ENCODE measurements at regions not wholly inside any gene's neighbourhood (a gene's known extent, or its start where the extent isn't known, plus 50 kb on each side); places are given as distances from the start of the nearest gene placed in this dataset.

DNA sequence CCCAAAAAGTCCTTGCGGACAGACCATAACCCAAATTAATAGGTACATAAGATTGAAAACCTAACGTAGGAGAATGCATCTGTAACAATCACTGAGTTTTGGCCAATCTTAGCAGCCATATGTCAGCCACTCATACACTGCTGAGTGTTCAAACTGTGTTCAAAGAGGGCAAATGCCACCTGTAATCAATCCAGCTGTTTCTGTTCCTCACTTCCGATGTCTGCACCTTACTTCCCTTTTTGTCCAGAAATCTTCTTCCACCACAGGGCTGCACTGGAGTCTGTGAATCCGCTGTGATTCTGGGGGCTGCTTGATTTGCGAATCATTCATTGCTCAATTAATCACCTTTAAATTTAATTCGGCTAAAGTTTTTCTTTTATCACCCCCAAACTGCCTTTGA is 263.9 kb downstream of the ICE1 start:
- no peak for DNase-seq (ENCODE audit: low read depth)

DNA sequence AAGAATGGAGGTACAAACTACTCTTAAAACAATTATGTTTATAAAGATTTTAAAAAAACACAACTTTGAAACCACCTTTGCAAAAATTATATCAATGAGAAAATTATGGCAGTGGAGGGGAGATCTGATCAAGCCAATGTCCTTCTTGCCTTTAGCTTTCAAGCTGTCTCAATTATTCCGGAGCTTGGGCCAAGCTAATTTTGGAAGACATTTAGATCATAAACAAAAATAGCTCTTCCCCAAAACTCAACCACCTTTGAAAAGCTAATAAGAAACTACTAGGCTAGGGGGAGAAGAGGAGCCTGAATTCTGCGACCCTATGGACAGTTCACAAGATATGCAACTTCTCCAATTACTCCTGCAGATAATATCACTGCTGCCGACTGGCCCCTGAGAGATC is 263.3 kb downstream of the ICE1 start:
- no peak for DNase-seq (ENCODE audit: low read depth)

DNA sequence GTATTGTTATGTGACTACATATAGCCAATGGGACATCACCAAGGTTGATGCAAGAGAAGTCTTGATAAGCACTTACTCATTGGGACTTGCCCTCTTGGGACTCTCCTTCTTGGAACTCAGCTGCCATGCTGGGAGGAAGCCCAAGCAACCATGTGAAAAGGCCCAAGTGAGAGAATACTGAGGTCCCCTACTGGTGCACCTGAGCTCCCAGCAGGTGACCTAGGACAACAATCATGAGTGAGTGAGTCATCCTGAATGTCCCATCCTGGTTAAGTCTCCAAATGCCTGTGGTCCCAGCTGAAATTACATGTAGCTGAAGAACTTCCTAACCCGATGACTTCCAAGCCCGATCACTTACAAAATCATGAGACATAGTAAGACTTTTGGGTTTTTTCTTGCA is 260.7 kb downstream of the ICE1 start:
- no peak for DNase-seq (ENCODE audit: low read depth)

DNA sequence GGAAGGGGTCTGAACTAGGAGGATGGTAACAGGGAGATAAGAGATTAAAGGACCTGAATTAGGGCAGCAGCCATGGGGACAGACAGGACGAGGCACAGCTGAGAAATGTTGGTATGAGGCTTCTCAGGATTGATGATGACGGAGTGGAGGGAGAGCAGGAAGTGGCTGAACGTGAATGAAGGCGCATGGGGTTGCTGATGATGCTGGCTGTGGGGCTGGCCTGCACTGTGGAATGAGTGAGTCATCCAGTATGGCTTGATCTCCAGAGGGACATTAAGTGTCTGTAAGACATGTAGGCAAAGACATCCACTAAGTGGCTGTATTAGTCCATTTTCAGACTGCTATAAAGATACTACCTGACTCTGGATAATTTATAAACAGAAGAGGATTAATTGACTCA is 256.4 kb downstream of the ICE1 start:
- DNase-seq (ENCODE audit: low read depth), result peak; percentile 71

DNA sequence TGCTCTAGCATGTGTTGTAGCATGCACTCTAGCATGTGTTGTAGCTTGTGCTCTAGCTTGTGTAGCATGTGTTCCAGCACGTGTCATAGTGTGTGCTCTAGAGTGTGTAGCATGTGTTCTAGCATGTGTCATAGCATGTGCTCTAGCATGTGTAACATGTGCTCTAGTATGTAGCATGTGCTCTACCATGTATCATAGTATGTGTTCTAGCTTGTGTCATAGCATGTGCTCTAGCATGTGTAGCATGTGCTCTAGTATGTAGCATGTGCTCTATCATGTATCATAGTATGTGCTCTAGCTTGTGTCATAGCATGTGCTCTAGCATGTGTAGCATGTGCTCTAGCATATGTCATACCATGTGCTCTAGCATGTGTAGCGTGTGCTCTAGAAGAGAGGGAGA is 255.3 kb downstream of the ICE1 start:
- DNase-seq (ENCODE audit: low read depth), result no peak

DNA sequence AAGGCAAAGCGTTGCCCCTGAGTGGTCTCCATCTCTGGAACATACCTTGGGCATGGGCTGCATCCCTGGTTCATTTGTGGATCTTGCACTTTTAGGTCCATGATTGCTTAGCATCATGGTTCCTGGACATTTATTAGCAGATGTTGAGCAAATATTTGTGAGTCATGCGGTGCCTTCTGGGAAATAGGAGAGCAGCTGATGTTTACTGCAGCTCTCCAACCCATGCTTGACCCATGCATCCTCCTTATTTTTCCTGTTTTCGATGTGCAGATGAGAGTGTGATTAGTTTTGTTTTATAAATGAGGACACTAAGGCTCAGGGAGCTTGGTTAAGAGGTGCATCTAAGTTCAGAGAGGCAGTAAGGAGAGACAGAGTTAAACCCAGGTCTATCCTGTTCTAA is 253.7 kb downstream of the ICE1 start:
- no peak for DNase-seq (ENCODE audit: low read depth)

DNA sequence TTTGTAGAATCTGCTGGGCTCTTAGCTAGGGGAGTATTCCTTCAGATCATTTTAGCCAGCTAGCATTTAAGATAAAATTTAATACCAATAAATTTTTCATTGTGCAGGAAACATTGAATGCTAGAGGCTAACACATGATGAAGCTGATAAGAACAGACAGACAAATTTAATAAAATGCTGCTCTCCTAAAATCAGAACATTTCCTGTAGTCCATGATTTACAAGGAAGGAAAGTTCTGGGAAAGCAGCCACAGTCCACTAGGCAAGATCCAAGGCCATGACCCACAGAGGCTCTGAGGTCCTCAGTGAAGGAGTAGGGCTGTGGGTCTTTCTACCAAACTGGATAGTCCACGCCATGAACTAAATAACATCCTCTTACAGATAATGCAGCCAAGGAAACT is 253.0 kb downstream of the ICE1 start:
- no peak for DNase-seq (ENCODE audit: low read depth)

DNA sequence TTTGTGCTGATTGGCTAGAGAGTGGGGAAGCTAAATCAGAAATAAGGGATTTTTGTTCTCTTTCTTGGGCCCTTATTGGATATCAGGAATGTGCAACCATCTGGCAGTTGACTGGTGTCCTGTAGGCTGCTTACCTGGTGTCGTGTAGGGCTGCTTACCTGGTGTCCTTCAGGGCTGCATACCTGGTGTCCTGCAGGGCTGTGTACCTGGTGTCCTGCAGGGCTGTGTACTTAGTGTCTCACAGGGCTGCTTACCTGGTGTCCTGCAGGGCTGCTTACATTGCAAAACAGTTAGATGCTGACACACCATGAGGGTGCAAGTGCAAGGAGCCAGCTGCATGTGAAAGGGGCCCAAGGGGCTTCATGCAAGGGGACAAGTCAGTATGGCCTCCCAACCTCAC is 249.3 kb downstream of the ICE1 start:
- DNase-seq (ENCODE audit: low read depth), result no peak

DNA sequence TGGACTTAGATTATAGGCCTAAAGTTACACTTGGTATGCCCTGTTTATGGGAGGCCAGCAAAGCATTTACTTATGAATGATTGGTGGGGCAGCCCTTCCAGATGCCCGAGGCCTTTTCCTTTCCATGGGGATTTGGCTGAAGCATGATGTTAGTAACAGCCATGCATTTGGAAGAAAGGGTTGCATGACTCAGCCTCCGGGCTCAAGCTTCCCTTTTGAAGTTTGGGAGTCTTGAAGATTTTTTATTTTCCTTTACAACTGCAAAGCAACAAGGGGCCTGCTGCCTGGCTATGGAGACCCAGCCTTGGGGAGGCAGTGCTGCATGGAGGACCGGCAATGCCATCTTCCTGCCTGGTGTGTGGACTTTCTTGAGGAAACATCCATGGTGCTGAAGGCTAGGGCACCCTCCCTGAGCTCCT is 244.7 kb downstream of the ICE1 start:
- DNase-seq (ENCODE audit: low read depth), result peak; percentile 88

DNA sequence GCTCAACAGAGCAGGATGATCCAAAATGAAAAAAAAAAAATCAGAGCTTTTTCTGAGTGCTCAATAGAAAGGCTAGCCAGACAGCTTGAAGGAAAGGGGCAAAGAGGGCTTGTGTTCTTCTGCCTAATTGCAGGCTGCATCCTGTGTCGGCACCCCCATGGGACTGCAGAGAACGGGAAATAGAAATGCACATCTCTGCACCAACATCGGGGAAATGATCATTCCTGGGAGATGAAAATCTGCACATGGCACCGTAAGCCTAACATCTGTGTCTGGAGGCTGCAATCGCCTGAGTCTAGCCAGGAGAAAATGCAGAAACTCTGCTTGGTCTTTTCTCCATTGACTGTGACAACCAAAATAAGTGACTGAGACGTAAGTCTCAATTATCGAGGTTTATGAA is 243.9 kb downstream of the ICE1 start:
- DNase-seq (ENCODE audit: low read depth), result no peak

DNA sequence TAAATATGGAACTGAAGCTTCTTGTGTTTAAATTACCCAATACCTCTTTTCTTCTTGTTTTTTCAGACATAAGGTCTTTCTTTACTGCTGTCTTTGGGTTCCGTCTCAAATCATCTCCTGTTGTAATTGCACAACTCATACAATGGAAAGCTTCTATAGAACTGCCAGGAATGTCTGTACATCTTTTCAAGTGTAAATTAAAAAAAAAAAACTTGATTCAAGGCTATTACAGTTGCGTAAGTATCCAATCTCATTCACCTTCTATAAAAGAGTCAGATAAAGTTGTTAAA is 243.5 kb downstream of the ICE1 start:
- DNase-seq (ENCODE audit: low read depth), result no peak

DNA sequence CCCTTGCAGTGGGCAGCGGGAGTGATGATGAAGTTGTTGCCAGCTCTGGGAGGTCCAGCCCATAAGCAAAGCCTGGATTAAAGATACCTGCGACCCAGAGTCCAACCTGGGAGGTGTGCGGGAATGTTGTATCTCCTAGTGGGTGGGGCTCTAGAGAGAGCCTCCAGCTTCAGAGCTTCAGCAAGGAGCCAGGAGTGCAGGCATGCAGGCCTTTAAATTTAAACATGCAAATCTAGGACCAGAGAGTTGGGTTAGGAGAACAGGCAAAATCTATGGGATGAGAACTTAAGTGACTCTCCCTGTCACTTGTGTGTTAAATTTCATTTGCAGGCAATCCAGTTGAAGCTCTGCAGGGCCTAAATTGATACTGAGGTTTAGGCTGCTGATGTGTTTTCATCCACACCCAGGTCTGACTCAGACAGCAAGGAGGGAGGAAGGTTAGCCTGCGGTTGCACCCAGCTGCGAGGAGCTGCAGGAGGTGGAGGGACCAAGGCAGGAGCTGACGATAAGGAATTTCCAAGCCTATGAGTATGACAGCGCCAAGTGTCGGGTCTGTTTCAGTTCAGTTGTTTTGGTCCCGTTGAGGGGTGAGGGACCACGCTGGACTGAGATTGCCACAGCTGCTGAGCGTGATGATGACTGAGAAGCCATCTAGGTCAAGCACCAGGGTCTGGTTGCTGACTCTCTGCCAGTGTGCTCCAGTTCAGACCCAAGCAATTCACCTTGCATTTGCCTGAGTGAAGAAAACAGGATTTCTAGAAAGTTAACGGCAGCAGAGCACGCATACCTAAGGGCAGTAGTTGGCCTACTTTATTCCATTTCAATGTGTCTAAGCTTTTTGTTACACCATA is 243.0 kb downstream of the ICE1 start:
- peak; percentile 88 for DNase-seq (ENCODE audit: low read depth)

DNA sequence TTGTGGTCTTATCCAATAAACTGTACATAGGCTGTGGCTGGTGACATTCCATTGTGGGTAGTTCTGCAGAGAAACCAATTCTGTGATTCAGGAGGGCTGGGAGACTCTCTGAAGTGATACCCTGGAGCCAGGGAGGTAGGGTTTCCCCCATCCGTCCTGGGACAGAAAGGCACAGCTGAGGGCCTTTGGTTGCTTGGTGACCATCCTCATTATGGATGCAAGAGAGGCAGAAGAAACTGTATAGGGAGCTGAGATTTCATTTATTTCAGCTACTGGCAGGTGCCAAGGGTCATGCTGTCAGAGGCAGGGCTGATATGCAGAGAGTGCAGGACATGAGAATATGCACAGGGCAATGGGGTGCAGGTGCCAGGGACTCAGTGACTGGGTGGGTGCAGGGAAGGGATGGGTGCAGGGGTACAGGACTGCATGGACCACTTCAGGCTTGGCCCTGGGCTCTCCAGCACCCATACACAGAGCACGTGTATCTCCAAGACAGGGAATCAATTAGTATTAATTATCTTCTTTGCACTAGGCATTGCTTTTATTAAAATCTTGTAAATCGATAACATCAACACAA is 236.5 kb downstream of the ICE1 start:
- DNase-seq (ENCODE audit: low read depth), result no peak

DNA sequence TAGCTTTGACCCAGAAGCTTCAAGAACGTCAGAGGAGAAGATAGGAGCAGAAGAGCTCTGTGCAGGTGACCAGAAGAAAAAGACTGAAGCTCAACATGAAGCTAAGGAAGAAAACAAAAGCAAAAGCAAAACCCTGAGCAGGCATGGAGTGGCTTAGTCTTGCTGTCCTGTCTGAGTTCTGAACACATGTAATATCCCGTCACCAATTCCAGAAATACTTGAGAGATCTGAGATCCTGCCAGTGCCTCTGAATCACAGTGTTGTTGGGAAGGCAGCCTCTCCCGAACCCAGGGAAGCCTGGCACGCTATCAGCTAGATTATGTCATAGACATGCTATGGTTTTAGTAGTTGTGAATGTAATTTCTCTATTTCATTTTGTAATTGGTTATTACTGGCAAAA is 235.7 kb downstream of the ICE1 start:
- DNase-seq (ENCODE audit: low read depth), result peak; percentile 85

DNA sequence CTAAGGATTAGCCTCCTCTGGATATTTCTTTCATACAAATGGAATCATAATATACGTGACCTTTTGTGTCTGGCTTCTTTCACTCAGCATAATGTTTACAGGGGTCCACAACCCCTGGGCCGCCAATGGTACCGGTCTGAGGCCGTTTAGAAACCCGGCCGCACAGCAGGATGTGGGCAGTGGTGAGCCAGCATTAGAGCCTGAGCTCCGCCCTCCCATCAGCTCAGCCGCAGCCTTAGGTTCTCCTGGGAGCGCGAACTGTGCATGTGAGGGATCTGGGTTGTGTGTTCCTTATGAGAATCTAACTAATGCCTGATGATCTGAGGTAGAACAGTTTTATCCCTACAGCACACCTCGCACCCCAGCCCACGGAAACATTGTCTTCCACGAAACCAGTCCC is 229.7 kb downstream of the ICE1 start:
- DNase-seq (ENCODE audit: low read depth), result peak; percentile 20

DNA sequence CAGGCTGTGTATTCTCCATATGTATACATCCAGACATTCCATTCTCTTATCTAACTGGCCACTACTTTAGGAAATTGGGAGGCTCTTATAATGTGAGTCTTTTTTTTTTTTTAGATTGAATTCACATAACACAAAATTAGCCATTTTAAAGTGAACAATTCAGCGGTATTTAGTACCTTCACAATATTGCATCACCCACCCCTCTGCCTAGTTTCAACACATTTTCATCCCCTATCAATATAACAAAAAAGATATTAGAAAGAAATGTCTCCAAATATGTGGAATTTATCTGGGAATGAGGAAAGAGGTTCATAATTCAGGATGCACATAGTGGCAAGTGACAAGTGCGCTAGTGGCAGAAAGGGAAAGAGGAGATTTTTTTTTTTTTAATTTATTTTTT is 228.5 kb downstream of the ICE1 start:
- DNase-seq (ENCODE audit: low read depth), result no peak

DNA sequence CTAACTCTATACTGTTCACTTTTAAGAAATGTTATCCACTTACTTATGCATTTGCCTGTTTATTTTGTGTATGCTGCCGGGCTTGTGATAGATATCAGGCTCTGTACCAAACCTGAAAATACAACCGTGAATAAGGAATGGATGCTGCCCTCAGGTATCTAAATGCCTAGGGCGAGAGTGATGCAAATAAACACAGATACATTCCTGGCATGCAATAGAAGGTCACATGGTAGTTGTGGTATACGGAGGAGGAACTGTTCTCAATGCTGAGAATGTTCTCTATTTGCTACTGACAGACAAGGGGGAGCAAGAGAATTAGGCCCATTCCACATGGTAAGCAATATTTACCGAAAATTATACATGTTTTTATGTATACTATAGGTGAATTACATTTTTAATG is 227.8 kb downstream of the ICE1 start:
- DNase-seq (ENCODE audit: low read depth), result peak; percentile 15

DNA sequence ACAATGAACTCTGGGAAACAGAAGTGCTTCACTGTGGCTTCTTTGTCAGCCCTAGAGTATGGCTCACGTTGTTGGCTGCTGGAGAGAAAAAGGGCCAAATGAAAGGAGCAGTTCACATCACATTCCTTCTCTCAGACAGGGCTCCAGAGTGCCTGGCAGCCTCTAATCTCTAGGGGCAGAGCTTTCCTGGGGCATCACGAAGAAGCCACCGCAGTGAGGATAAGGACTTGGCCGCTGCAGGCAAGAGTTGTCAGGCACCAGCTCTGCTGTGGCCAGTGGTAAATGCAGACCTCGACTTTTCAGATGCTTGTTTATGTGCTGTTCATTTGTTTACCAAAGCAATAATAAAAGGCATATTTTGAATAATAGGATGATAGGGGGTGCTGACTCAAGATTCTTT is 227.2 kb downstream of the ICE1 start:
- no peak for DNase-seq (ENCODE audit: low read depth)

DNA sequence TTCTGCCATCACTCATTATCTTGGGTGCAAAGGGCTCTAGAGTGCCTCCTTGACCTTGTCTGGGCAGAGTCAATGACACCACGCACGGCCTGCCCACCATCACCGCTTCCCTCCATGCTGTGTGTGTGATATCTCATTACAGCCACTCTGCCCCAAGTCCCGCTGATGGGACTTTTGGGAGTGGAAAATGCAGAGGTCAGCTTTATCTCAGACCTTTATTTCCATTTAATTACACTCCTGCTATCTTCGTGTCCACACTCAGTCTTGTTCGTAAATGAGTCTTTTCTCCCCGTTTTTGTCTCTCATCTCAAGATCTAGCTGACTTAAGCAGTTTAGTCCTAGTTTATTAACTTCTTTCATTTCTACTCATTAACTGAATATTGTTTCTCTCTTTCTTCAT is 226.2 kb downstream of the ICE1 start:
- no peak for DNase-seq (ENCODE audit: low read depth)

DNA sequence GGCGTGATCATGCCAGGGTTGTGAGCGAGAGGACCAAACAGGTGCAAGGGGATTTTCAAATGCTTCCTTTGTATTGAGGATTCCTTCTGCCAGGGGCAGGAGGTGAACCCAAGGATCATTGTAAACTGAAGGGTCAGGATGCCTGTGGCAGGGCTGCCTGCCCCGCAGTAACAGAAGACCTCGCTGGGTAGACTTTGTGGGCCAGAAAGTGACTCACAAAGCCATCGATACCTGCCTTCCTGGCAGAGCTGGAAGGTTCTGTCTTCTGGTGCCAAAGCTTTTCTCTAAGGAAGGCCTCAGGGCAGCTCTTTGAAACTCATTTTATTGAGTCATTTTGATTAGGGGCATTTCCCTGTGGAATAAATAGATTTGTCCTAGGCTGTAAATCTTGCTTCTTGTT is 223.4 kb downstream of the ICE1 start:
- peak; percentile 29 for DNase-seq (ENCODE audit: low read depth)

DNA sequence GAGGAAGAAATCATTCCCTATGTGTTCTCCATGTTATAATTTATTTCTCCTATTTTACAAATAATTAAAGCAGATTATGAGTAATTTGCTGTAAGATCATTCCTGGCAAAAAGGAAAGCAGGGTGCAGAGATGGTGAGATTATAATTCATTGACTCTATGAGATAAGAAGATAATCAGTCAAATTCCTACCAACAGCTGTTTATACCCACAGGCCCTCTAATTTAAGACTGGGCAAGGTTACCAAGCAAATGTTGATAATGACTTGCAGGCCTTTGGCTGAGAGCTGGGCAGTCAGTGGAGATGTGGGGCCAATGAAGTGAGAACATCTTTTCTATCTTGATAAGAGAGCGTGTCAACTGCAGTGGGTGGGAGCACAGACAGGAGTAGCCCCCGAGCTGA is 222.7 kb downstream of the ICE1 start:
- DNase-seq (ENCODE audit: low read depth), result no peak

DNA sequence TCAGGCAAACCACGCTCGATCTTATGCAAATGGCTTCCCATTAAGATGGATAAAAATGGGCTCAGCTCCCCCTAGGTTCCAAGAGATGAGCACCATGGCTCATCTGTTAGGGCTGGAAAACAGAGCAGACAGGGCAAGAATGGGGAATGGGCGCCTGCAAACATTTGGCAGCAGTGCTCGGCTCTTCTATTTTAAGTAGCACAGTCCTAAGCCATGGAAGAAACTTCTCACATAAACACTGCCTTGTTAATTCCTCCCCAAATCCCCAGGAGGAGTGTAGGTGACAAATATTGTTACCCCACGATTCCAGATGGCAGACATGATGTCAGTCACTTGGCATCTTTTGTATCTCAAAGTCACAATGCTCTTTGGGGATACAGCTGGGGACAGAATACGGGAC is 221.8 kb downstream of the ICE1 start:
- DNase-seq (ENCODE audit: low read depth), result no peak

DNA sequence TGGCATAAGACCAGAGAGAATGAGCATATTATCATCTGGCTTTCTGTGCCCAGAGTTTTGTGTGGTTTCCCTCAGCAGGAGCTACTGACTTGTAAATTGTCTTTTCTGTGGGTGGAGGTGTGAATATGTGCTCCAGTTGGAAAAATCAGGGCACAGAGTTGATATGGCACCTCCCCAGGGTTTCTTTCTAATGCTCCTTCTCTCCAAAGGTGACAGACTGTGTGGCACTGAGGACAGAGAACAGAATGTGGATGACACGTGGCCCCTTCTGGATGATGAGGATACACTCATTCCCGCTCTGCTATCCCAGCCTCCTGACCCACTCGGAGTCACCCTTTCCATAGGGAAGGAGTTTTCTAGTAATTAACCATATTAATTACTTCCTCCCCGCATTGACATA is 221.0 kb downstream of the ICE1 start:
- DNase-seq (ENCODE audit: low read depth), result no peak

DNA sequence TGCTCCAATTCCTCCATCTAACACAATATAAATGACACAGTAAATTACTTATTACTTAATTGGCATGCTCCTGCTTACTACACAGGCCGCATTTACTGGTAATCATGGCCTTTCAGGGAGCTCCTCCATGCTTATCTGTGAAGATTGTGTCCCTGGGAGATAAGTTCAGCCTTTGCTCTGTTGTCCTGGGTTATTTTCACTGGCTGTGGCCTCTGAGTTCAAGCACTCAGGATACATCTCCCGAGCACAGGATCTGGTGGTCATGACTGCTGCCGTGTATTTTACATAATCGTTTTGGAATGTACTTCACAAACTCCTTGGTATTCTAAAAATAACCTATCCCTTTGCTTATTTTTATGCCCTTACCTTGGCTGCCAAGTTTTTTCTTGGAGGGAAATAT is 215.7 kb downstream of the ICE1 start:
- DNase-seq (ENCODE audit: low read depth), result peak; percentile 3

All from RPMI7951 (cell line).